NCI-H748 (cell line): ENCODE measurements at regions not wholly inside any gene's neighbourhood (a gene's known extent, or its start where the extent isn't known, plus 50 kb on each side); places are given as distances from the start of the nearest gene placed in this dataset.

Experiments
- DNase-seq: peaks from one replicate; lab custom pipeline; 2025; ENCODE audit not compliant: unreplicated experiment; lab: John Stamatoyannopoulos, UW

- no peak for DNase-seq
Measured at GRCh38 chr22:49624421-49625177, 203.1 kb downstream of the BRD1 start.

- DNase-seq = no peak
Measured at GRCh38 chr22:49623715-49624114, 204.0 kb downstream of the BRD1 start.

- no peak for DNase-seq
Measured at GRCh38 chr22:49623176-49623575, 204.5 kb downstream of the BRD1 start.

GRCh38 chr22:49622241-49623105, 205.2 kb downstream of the BRD1 start:
- no peak for DNase-seq

GRCh38 chr22:49621601-49622210, 206.0 kb downstream of the BRD1 start:
- DNase-seq = no peak

GRCh38 chr22:49620666-49621065, 207.0 kb downstream of the BRD1 start:
- DNase-seq = no peak

- no peak for DNase-seq
Measured at GRCh38 chr22:49620003-49620556, 207.6 kb downstream of the BRD1 start.

- no peak for DNase-seq
Measured at GRCh38 chr22:49619301-49619700, 208.4 kb downstream of the BRD1 start.

- DNase-seq = no peak
Measured at GRCh38 chr22:49618677-49618953, 209.1 kb downstream of the BRD1 start.

- DNase-seq = no peak
Measured at GRCh38 chr22:49617866-49618676, 209.6 kb downstream of the BRD1 start.

- DNase-seq = no peak
Measured at GRCh38 chr22:49617264-49617663, 210.4 kb downstream of the BRD1 start.

- DNase-seq = no peak
Measured at GRCh38 chr22:49616356-49617231, 211.1 kb downstream of the BRD1 start.

GRCh38 chr22:49614966-49615965, 212.4 kb downstream of the BRD1 start:
- no peak for DNase-seq

- DNase-seq = no peak
Measured at GRCh38 chr22:49613511-49614270, 214.0 kb downstream of the BRD1 start.

- DNase-seq = no peak
Measured at GRCh38 chr22:49613108-49613507, 214.6 kb downstream of the BRD1 start.

- DNase-seq = no peak
Measured at GRCh38 chr22:49609207-49609876, 218.3 kb downstream of the BRD1 start.

- DNase-seq = no peak
Measured at GRCh38 chr22:49608660-49609059, 219.0 kb downstream of the BRD1 start.
